HG03520 (cell line): ENCODE measurements at regions not wholly inside any gene's neighbourhood (a gene's known extent, or its start where the extent isn't known, plus 50 kb on each side); places are given as distances from the start of the nearest gene placed in this dataset.
A peak's percentile ranks its signal among the peaks of the same experiment; 100 is the strongest.

ENCODE experiments used
- ATAC-seq: cut with Tn5 transposase; IDR thresholded peaks from one replicate; pipeline ENCODE4 v1.9.1; 2021; ENCODE audit warnings: mild to moderate bottlenecking, moderate library complexity; ENCODE audit not compliant: unreplicated experiment

DNA sequence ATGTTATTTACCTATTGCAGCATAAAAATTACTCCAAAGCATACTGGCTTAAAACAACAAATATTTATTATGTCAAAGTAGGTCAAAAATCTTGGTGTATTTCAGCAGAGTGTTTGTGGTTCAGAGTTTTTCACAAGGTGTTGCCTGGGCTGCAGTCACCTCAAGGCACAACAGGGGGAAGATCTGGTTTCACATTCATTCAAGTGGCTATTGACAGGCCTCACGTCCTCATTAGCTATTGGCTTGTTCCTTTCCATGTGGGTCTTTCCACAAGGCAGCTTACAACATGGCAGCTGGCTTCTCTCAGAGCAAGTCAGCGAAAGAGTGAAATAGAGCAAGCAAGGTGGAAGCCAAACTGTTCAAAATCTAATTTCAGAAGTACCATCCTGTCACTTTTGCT, 602.9 kb downstream of the OLFM4 start:
- ATAC-seq: no peak

DNA sequence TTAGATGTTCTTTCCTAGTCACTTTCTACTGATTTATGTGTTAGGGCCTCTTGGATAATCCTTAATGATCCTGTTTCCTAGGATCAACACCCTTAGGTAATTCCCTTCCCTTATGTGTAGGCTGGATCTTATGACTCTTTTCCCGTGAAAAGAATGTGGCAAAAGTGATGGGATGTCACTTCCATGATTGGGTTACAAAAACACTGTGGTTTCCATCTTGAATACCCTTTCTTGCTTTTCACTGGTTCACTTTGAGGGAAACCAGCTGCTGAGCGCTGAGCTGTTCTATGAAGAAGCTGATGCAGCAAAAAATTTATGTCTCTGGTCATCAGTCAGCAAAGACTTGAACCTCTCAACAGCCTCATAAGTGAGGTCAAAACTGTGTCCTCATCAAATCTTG, 609.4 kb downstream of the OLFM4 start:
- no peak for ATAC-seq

DNA sequence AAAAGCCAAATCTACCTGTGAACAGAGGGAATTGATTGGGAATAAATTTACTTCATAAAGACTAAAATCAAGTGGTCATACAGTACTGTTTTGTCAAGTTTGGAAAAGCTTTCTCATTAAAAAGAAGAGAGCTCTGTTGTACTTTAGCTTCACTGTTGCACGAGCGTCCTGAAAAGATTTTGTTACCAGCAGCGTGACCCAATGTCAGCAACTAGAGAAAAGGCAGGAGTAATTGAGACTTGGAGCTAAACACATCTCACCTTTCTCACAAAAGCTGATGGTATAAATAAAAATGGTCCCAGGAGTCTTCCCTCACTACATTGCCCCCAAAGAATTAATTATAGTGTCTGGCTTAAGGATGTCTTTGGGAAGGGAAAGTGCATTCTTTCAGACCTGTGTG, 613.7 kb downstream of the OLFM4 start:
- ATAC-seq: no peak

DNA sequence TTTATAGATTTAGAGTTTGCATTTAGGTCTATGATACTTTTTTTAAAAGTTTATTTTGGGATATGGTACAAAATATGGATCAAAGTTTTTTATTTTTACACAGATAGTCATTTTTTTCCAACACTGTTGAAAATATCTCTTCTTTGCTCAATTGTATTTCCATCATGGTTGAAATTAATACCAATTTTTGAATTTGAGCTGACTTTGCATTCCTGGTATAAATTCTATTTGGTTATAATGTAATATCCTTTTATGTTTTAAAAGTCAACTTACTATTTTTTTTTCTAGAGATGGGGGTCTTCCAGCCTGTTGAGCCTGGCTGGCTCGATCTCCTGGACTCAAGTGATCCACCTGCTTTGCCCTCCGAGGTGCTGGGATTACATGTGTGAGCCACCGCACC, 620.1 kb downstream of the OLFM4 start:
- ATAC-seq: no peak

DNA sequence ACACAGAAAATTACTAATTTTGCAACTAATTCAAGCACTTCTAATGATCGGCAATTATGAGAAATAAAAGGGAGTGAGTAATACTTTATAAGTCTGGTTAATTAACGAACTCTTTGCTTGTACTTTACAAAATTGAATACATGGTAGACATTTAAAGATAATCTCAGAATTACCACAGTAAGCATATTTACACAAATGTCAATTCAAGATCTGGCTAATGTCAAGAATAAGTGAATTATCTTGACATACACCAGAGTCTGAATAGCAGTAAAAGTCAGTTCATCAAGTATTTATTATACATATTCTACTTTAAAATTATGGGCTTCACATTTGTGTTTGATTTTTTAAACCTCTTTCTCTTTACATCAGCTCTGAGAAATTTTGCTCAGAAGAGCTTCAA, 643.4 kb downstream of the OLFM4 start:
- ATAC-seq: no peak

DNA sequence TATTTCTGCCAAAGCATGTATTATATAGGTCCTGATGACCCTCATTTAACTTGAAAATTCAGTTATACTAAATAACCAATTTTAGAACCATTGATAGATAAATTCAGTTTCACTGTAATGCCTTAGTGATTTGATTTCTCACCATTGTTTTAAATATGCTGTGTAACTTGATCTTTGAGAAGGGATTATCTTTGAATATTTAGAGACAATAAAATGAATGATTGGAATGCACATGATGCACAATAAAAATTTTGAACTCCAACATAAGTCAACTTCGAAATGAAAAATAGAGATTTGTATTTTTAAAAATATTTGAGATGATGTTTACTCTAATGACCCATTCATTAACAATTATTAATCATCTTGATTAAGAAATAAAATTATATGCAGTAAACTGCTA, 654.5 kb downstream of the OLFM4 start:
- no peak for ATAC-seq

DNA sequence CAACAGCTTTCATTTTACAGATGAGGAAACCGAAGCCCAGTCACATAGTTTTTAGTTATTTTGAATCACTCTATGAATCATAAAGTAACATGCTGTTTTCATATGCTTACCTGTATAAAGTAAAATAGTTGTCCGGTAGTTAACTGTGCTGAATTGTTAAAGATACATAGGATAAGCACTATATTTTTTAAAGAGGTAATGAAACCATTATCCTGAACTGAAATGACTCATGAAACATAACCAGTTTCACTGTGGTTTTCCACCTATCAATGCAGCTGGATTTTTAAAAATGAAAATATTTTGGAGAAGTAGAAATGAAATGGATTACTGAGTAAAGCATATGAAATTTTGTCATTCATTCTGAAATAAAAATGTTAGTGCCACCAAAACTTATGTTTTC, 655.0 kb downstream of the OLFM4 start:
- ATAC-seq: no peak

DNA sequence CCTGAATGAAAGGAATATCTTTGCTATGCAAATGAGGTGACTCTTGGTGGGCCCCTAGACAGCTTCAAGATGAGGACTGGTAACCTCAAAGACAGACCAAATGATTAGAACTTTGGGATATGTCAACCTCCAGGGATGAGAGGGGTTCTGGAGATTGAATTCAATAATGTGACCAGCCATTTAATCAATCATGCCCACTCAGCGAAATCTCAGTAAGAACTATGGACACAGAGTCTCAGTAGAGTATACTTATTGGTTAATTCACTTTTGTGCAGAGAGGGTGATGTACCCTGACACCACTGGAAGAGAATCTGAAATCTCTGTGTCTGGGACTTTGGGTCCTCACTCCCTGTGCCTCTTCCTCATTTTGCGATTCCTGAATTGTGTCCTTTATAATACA, 662.8 kb downstream of the OLFM4 start:
- no peak for ATAC-seq

DNA sequence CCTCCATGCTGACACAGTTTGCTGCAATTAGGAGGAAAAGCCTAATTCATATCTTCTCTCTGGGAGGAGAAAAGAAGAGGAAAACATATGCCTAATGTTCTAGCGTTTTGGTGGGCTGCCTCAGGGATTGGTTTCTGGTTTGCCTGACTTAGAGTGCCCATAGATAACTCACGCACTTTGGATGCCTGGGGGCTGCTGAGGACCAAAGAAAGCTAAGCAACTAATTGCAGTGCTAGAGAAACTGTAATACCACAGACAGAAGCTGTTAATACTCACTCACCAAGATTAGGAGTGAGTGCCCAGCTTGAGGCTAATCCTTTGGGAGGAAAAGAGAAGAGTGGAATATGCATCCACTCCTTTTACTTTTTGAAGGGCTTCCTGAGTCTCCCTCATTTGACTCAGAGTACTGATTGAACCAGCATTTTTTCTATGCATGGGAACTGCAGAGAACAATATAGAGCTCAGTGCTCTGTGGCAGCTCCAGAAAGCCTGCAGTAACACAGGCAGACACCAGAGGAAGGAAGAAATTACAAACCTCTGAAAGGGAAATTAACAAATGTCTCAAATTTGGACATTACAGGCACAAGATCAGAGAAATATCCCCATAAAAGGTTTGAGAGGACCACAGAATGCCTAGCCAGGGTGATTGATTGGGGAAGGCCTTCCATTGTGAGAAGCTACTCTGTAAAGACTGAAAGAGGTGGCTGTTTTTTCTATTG, 666.4 kb downstream of the OLFM4 start:
- ATAC-seq: no peak

DNA sequence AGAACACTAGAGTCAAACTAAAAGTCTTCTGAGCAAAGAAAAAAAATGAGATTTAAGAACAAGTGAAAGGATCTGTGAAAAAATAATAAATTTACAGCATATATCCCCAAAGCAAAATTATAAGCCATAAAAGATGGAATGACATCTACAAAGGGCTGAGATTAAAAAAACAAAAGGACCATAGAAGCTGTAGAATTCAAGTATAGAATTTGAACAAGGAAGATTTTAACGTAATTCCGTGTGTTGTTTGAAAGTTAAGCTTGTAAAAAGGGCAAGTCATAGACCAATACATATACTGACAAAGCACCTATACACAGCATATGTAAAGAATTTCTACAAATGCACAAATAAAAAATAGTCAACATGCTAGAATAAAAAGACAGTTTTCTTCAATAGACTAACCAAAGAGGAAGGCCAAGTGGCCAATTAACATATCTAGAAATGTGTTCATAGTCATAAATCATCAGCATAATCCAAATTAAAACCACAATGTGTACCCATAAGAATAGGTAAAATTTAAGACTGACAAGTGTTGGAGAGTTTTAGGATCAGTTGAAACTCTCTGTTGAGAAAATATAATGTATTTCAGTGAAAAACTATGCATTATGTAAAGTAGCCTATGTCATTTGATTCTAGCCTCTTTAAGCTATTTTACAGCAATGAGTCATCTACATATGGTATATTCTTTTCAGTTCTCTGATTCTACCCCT, 674.9 kb downstream of the OLFM4 start:
- ATAC-seq: no peak

DNA sequence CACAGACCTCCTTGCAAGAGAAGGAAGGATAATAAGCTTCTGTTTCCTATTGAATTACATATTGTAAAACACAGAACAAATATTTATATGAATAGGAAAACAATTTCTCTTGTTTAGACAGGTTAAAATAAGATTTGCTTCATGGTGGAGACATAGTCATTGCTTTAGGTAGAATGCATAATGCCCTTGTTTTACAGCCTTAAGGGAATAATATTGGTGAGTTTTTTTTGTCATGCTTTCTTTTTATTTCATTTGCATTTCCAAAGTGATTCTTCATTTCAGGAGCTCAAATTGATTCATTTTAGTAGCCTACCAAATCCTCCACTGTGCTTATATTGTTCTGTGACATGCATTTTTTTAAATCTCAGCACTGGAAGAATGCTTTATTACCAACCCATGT, 690.7 kb downstream of the OLFM4 start:
- no peak for ATAC-seq

DNA sequence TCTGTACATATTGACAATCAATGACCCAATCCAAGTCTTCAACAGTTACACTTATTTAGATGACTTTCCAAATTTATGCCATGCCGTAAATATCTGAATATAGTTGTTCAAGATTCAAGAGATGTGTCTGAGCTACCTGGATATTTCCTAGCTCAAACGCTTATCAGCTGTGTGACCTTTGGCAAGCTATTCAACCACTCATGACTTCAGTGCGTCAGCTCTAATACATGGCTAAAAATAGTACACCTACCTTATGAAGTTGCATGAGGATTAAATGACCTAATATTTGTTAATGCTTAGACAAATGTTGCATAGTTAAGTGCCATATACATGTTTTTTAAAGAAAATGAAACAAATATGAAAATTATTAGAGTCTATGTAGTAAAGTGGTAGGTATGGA, 704.1 kb downstream of the OLFM4 start:
- ATAC-seq: no peak

DNA sequence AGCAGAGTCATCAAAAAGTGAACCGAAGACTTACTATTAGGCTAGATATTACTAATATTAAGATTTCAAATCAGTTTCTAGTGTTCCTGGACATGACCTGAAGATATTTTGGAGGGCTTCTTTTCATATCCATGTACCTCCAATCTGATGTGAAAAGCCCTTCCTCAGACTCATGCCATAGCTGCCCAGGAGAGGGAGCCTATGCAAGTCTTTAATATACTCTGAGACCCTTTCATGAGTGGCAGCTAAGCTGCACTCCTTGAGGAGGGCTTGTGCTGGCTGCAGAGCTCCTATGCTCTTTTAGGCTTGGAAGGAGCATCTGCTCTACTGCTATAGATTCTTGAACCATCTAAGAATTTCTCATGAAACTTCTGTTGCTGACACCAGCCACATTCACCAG, 715.3 kb downstream of the OLFM4 start:
- ATAC-seq: no peak

DNA sequence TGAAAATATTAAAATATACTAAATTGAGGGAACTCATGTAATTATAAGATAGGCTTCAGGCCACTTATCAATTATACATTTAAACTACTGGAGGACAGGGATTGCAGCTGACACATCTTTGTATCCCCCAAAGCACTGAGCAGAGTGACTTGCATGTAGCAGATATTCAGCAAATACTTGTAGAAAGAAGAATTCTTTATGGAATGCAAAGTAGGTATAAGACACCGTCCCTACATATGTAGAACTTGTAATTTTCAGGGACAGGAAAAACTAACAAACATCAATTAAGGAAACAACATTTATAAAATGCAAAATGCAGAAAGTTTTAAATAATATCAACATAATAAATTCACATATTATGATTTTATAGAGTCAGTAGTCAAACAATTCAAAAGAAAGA, 719.2 kb downstream of the OLFM4 start:
- no peak for ATAC-seq

DNA sequence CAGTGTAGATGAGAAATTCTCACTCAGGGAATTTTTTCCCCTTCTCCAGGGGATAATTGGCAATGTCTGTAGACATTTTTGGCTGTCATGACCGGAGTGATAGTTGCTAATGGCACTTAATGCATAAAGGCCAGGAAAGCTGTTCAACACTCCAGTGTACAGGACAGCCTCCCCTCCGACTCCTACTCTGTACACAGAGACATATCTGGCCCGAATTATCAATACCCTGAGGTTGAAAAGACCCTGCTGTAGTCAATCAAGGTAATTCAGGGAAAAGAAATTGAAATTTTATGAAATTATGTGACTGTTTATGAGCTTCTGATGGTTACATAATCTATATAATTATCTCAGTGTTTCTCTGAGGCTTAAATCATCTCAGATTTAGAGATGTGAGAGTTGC, 720.7 kb downstream of the OLFM4 start:
- no peak for ATAC-seq

DNA sequence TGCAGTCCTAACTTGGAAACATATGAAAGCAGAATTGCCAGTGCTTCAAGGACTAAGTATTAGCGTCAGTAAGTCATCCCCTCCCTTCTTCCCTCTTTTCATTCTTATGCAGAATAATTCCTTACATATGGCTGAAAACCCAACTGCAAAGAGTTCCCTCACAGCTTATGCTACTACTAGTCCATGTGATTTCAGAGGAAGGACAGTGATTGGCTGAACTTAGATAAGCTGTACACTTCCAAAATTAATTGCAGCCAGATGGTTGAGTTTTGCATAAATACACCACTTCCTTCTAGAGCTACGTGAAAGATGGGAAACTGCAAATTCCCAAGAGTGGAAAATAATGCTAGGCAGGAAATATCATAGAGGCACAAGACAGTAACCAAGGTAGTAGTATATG, 730.4 kb downstream of the OLFM4 start:
- ATAC-seq: no peak

DNA sequence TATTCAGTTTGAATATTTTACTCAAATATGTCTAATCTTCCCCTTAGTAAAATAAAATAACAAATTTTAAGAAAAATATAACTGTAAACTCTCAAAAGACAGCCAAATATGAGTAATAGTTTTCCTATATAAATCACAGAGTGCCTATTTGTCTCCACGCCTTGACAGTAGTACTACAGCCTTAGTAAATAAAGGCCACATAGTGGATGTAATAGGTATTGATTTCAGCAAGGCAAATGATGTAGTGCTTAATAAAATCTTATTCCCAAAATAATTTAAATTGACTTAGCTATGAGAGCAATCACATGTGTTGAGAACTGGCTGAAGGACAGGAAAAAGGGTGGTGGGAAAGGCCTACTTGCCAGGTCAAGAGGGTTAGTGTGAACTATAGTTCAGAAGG, 747.2 kb downstream of the OLFM4 start:
- no peak for ATAC-seq

DNA sequence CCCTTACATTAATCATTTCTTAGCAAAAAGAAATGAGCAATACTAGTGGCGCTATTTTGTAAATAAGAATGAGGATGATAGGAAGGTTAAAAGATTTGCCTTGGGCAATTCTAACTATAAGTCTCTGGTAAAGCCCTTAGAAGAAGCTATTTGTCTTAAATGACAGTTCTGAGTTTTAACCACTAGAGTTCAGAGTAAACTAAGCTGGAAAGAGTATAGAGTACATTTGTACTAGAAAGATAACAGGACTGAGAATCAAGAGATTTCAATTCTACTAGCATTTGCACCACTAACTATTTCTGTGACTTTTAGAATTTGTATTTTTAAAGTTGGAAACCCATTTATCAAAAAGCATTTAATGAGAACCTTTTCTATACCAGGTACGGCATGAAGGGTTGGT, 750.3 kb downstream of the OLFM4 start:
- no peak for ATAC-seq

DNA sequence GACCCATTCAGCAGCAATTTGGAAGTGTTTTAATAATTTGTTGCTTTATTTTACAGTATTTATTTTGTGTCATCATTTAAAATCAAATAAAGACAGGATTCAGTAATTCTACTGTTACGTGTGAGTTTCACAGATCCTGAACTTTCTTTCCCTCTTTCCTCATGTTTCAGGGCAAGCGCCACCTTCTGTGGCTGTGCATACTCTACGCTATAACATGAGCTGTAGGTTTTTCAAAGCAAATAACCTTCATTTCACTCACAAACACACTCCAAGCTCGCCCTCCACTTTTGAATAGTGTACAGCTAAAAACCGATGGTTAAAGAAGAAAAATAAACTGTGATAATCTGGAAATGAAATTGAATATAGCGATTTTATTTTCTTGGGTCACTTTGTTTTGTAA, 753.3 kb downstream of the OLFM4 start:
- no peak for ATAC-seq

DNA sequence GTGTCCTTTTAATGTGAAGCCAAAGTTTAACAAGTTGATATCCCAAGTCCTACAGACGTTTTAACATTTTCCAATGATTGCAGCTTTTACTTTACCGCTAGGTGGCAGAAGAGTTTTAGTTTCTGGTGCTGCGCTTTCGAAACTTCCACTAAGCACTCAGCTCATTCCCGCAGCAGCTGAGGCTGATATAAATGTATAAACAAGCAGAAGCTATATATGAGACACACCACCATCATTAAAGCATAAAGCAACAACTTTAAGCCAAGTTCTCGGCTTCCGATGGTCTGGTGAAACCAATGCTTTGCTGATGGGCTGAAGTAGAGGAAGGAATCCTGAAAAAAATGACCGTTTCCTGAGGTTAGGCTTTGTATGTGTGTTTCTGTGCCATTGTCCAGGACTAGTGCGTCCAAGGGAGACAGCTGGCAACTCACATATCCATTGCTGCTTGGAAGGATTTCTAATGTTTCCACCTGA, 753.9 kb downstream of the OLFM4 start:
- ATAC-seq: peak; percentile 76

DNA sequence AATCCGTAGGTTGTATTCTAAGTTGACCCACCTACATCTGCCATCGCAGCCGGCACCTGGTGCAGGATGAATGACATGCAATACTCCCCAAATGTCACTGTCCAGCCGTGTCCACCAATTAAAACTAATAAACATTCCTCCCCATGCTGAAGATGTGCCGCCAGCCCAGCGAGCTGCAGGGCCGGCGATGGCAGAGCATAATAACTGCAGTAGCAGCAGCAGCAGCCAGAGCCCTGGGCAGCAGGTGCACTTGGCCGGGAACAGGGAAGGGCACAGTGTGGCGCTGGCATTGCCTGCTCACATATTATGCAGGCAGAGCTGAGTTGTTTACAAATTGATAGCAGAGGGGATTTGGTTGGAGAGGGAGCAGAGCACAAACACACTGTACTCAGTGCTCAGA, 754.9 kb downstream of the OLFM4 start:
- ATAC-seq: no peak

DNA sequence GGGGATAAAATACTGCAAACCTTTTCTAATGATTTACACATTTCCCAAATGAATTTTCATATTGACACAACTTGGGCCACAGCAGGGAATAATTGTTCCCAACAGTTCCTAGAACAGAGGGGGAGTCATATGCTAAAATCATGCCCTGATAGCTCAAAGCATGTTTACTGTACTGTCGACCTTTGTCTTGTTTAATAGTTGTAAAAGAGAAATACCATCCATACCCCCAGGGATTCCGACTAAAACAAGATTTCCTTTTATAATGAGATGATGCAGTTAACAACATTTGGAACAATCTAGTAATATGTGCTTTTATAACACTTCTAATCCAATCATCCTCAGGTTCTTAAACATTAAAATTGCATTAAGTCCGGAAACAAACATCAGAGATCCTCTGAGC, 759.7 kb downstream of the OLFM4 start:
- ATAC-seq: no peak

DNA sequence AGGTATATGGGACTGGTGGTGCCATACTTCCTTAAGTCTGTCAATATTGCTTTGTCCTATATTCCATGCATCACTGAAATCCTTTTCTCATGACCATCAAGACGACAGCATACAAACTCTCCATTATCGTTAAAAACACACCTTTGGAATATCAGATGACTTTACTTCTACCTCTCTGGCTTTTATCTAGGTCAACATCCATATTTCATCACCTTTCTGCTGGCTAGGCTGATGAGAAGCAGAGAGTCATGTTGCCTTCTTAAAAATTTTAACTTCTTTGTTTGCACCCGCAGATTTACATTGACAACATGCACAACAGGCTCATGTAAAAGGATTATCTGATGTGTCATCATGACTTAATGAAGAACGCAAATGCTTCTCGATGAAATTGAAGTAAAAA, 771.4 kb downstream of the OLFM4 start:
- no peak for ATAC-seq
